DND-41 (cell line): ENCODE measurements at regions not wholly inside any gene's neighbourhood (a gene's known extent, or its start where the extent isn't known, plus 50 kb on each side); places are given as distances from the start of the nearest gene placed in this dataset.

ENCODE experiments used
- ATAC-seq: fragments of 200-7000 bp; cut with Tn5 transposase; 3 replicates; pipeline ENCODE4 v1.9.1; 2021; ENCODE audit warnings: low read depth; ENCODE audit not compliant: insufficient read depth
- DNase-seq: peaks from one replicate; pipeline ENCODE4 v3.0.0-alpha.2; 2020
- H2AFZ ChIP-seq: 2 replicates; pipeline ENCODE4 v1.6.0; 2012; ENCODE audit warnings: low read depth, low read length
- H3K27ac ChIP-seq: 2 replicates; pipeline ENCODE4 v1.5.1; 2012; ENCODE audit warnings: low read length, inconsistent platforms
- H3K27me3 ChIP-seq: fragments of 200-600 bp; sonication (generic); 2 replicates; pipeline ENCODE4 v1.6.0; 2012; ENCODE audit warnings: low read length, mild to moderate bottlenecking, inconsistent platforms; ENCODE audit not compliant: insufficient read depth, poor library complexity
- H3K36me3 ChIP-seq: 2 replicates; pipeline ENCODE4 v1.5.1; 2012; ENCODE audit warnings: low read length, inconsistent platforms; ENCODE audit not compliant: insufficient read depth
- H3K4me1 ChIP-seq: 2 replicates; pipeline ENCODE4 v1.5.1; 2012; ENCODE audit warnings: mild to moderate bottlenecking, low read length; ENCODE audit not compliant: insufficient read depth
- H3K4me2 ChIP-seq: 2 replicates; pipeline ENCODE4 v1.6.0; 2012; ENCODE audit warnings: mild to moderate bottlenecking, moderate library complexity, low read length, inconsistent platforms; ENCODE audit not compliant: insufficient read depth
- H3K4me3 ChIP-seq, 2 experiments: fragments of 200-600 bp in 1 of 2; shearing (Covaris generic) in 1 of 2; 2 replicates each; pipeline ENCODE4 v1.5.1; 2012 to 2016; ENCODE audit warnings: inconsistent platforms in 2 of 2, low read length in 2 of 2, mild to moderate bottlenecking in 2 of 2, low read depth in 1 of 2, moderate library complexity in 1 of 2
- H3K79me2 ChIP-seq: 2 replicates; pipeline ENCODE4 v1.6.0; 2012; ENCODE audit warnings: low read length, inconsistent platforms; ENCODE audit not compliant: insufficient read depth
- H3K9ac ChIP-seq: 2 replicates; pipeline ENCODE4 v1.6.0; 2012; ENCODE audit warnings: low read depth, mild to moderate bottlenecking, inconsistent platforms, low read length, moderate library complexity
- H3K9me3 ChIP-seq: 2 replicates; pipeline ENCODE4 v1.5.1; 2012; ENCODE audit warnings: low read length, moderate library complexity, mild to moderate bottlenecking, inconsistent platforms; ENCODE audit not compliant: insufficient read depth, severe bottlenecking
- H4K20me1 ChIP-seq: 2 replicates; pipeline ENCODE4 v1.6.0; 2012; ENCODE audit warnings: low read length; ENCODE audit not compliant: insufficient read depth
- CTCF ChIP-seq: IDR thresholded peaks from 2 replicates; pipeline ENCODE4 v1.5.1; 2012; ENCODE audit warnings: borderline replicate concordance, low read length, moderate library complexity, mild to moderate bottlenecking; ENCODE audit not compliant: poor library complexity, severe bottlenecking; ENCODE audit errors: extremely low read depth
- EZH2 ChIP-seq: IDR thresholded peaks from 3 replicates; pipeline ENCODE4 v1.6.1; 2012; ENCODE audit warnings: borderline replicate concordance, low read depth, mild to moderate bottlenecking, moderate library complexity, low read length, inconsistent platforms; ENCODE audit not compliant: severe bottlenecking

- TF ChIP-seq EZH2 (no peak), CTCF (no peak)
- Histone ChIP-seq H3K9ac (no peak overlapping the region), H3K27ac (no peak overlapping the region), H4K20me1 (no peaks in the 10 kb centered on the region), H3K9me3 (no peaks in the 10 kb centered on the region), H2AFZ (no peak overlapping the region), H3K27me3 (no peaks in the 10 kb centered on the region), H3K79me2 (no peaks in the 10 kb centered on the region), H3K4me3 (no peak overlapping the region), H3K36me3 (no peaks in the 10 kb centered on the region), H3K4me2 (no peak overlapping the region), H3K4me1 (no peaks in the 10 kb centered on the region)
- DNase-seq, result no peak
- ATAC-seq, result no peak
Observed at GRCh38 chr5:26470439-26470838, 567.9 kb downstream of the CDH9 start.

GRCh38 chr5:26439121-26439520 lies 599.3 kb downstream of the CDH9 start:
- Histone ChIP-seq H3K79me2 (no peaks in the 10 kb centered on the region), H4K20me1 (no peaks in the 10 kb centered on the region), H3K9me3 (no peaks in the 10 kb centered on the region), H3K27me3 (no peaks in the 10 kb centered on the region), H3K27ac (no peak overlapping the region), H3K4me2 (no peak overlapping the region), H2AFZ (no peak overlapping the region), H3K9ac (no peak overlapping the region), H3K4me3 (no peak overlapping the region), H3K36me3 (no peaks in the 10 kb centered on the region), H3K4me1 (no peaks in the 10 kb centered on the region)
- TF ChIP-seq CTCF, result no peak
- TF ChIP-seq EZH2, result no peak
- DNase-seq (no peak), ATAC-seq (no peak)

- TF ChIP-seq CTCF (no peak), EZH2 (no peak)
- DNase-seq (no peak), ATAC-seq (no peak)
- no peaks in the 10 kb centered on the region for H3K79me2 ChIP-seq
- H3K4me3 ChIP-seq, result no peak overlapping the region
- no peak overlapping the region for H3K9ac ChIP-seq
- H3K27ac ChIP-seq, result no peak overlapping the region
- H3K36me3 ChIP-seq, result no peaks in the 10 kb centered on the region
- no peaks in the 10 kb centered on the region for H3K9me3 ChIP-seq
- H2AFZ ChIP-seq, result no peak overlapping the region
- no peak overlapping the region for H3K4me2 ChIP-seq
- H4K20me1 ChIP-seq, result no peaks in the 10 kb centered on the region
- no peaks in the 10 kb centered on the region for H3K4me1 ChIP-seq
- H3K27me3 ChIP-seq, result no peaks in the 10 kb centered on the region
Observed at GRCh38 chr5:26434688-26435087, 603.7 kb downstream of the CDH9 start.

GRCh38 chr5:26432386-26432785 lies 606.0 kb downstream of the CDH9 start:
- no peak for DNase-seq

More at GRCh38 chr5:26432386-26432785, 606.0 kb downstream of the CDH9 start:
- no peaks in the 10 kb centered on the region for H3K9me3 ChIP-seq
- H4K20me1 ChIP-seq, result no peaks in the 10 kb centered on the region
- no peak overlapping the region for H3K27ac ChIP-seq
- no peak for TF ChIP-seq CTCF
- no peak for TF ChIP-seq EZH2
- no peak overlapping the region for H3K4me3 ChIP-seq
- H2AFZ ChIP-seq, result no peak overlapping the region
- H3K79me2 ChIP-seq, result no peaks in the 10 kb centered on the region
- H3K9ac ChIP-seq, result no peak overlapping the region
- no peak overlapping the region for H3K4me2 ChIP-seq
- H3K27me3 ChIP-seq, result no peaks in the 10 kb centered on the region
- no peaks in the 10 kb centered on the region for H3K4me1 ChIP-seq
- no peaks in the 10 kb centered on the region for H3K36me3 ChIP-seq
- no peak for ATAC-seq
